Dermis blood vessel endothelial cell (primary cell): ENCODE measurements at regions not wholly inside any gene's neighbourhood (a gene's known extent, or its start where the extent isn't known, plus 50 kb on each side); places are given as distances from the start of the nearest gene placed in this dataset.

Experiments used
- DNase-seq: peaks from one replicate; pipeline ENCODE4 v3.0.0; 2010

DNA sequence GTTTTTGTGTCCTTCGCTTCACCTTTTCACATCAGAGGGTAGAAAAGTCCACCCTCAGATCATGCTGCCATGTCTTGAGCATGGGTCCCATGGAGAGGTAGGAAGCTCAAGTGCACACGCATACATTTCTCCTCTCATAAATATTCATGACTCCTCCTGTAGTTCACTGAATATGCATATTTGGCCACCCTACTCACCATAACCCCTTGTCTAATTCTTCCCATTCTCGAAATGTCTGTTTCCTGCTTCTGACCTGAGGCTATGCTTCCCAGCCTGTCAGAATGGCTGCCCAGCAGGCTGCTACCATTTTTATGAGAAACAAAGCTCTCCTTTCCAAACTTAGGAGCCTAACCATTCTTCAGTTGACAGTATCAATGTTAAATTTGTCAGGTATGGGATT is 86.5 kb downstream of the ADRA2C start:
- no peak for DNase-seq

GRCh38 chr4:3853388-3854035 is 87.3 kb downstream of the ADRA2C start:
- no peak for DNase-seq

DNA sequence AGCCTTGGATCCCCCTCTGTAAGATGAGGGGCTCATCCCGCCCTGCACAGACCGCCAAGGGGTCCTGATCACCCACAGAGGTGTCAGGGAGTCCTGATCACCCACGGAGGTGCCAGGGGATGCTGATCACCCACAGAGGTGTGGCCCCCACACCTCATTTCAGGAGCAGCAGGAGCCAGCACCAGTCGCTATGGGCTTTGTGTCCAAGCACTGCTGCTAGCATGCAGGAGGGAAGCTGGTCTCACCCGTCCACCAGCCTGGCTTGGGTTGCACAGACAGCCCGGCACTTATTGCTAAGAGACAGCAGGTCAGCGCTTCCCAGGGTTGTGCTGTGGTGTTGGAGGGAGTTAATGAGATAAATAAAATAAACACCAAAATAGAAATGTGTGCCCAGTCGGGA is 88.5 kb downstream of the ADRA2C start:
- DNase-seq: no peak

DNA sequence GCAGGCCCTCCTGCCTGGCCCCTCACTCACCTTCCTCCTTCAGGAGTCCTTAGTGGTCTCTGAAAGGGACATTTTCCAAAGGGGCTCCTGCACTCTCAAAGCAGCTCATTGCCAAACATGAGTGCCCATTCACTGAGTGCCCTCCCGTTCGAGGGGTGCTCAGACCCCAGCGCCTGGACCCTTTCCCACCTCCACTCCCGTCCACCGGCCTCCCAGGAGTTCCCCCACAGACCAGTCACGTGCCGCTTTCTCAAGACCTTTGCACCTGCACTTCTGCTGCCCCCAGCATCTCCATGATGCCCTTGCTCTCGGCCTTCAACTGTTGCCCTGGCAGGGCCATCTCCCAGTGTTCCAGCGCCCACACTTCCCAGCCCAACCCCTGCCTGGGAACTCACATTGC is 89.5 kb downstream of the ADRA2C start:
- no peak for DNase-seq

DNA sequence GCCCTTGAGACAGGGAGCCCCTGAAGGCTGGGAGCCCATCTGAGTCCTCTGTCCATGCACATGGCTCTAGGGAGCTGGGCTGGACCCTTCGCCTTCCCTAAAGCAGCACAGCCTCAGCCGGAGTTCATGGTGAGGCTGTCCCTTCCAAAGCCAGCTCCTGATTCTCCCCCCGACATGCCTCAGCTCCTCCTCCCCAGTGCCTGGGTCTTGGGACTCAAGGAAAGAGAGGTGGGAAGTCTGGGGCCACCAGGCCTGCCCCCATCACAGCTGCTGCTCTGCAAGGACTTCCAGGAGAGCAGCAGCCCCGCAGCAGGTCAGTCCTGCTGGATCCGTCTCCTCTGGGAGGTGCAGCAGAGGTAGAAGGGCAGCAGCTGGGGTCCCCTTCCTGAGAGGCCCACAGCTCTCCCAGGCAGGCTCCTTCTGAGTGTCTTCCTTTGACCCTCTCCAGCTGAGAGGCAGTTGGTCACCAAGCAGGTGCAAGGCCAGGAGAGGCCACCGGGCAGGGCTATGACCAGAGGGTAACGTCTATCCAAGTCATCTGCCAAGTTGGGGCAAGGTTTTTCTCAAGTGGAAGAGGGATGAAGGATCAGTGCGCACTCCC is 90.5 kb downstream of the ADRA2C start:
- DNase-seq: no peak

DNA sequence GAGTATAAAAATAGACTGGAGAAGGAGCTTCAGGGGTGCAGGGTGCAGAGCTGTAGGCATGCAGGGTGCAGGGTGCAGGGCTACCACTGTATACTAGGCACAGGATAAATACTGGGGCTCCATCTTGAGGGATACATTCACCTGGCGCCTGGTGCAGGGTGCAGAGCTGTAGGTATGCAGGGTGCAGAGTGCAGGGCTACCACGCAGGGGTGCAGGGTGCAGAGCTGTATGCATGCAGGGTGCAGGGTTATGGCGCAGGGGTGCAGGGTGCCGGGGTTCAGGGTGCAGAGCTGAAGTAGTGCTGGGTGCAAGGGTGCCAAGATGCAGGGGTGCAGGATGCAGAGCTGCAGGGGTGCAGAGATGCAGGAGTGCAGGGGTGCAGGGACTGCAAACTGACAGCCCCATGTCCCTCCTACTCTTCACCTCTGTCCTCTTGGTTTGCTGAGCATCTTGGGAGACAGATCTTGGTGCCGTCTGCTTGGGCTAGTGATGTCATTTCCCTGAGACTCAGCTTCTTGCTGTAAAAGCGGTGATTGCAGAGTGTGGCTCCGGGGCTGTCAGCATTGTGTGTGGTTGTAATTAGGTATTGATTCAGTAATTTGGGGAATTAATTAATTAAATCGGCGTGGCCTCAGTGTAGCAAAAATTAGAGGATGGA is 91.2 kb downstream of the ADRA2C start:
- no peak for DNase-seq

DNA sequence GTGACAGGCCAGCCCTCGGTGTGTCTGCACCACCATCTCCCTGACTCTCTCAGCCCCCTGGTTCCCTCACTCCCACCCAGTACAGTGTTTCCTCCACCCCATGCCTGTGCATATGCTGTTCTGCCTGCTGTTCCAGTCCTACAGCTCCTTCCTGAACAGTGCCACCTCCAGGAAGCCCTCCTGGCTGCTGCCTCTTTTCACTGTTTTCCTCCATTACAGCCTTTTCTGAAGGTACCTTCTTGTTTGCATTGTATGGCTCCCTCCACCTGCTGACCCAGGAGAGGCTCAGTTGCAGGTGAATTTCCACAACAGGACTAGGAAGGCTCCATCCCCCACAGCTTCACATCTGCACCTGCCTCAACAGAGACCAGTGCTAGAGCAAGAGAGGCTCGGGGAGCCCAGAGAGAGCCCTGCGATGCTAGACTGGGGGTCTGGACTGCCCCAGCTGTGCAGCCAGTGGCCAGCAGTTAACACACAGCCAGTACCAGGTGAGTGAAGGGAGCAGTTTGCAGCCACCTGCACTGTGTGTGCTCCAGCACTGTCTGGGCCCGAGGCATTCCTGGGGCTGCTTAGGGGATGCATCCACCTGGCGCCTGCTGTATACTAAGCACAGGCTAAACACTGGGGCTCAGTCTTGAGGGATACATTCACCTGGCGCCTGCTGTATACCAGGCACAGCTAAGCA is 92.0 kb downstream of the ADRA2C start:
- DNase-seq: no peak

GRCh38 chr4:3858765-3859388 is 92.7 kb downstream of the ADRA2C start:
- DNase-seq: no peak

DNA sequence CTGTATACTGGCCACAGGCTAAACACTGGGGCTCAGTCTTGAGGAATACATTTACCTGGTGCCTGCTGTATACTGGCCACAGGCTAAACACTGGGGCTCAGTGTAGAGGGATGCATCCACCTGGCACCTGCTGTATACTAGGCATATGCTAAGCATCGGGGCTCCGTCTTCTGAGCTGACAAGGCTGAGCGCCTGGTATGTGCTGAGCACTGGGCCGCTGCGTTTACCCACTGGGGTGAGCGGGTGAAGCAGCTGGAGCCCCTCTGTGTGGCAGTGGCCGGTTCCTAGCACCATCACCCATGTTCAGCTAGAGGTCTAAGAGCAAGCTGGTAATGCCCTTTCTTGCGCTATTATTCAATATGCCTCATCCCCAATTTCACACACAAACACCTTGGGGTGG is 93.4 kb downstream of the ADRA2C start:
- DNase-seq: no peak

DNA sequence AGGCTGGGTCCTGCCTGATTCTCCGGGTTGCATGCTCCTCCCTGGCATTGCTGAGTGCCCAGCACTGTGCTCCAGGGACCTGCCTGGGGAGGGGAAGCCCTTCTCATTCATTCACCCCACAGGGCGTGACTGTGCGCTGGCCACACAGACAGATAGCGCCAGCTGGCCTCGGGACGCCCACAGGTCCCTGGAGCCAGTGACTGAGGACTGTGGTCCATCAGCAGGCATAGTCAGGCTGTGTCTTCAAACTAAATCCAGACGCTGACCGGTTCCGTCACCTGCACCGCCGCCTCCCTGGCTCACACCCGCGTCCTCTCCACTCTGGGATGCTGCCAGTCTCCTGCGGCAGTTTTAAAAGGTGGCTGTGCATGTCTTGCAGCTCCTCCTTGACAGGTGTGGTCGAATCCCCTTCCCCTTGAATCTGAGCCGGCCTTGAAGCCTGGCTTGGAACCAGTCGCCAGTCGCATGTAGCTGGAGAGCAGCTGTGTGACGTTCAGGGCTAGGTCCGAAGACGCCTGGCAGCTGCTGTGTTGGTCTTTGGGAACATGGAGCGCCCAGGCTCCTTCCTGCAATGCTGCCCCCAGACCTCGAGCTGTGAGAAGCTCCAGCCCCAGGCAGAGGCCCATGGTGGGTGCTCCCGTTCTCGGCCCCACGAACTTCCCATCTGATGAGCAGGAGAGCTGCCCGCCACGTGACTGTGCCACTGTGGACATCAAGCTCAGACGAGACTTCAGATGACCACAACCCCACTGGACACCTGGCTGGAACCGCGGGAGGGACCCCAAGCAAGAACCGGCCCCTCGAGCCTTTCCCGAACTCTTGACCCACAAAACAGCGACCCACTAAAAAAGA is 94.1 kb downstream of the ADRA2C start:
- DNase-seq: no peak

DNA sequence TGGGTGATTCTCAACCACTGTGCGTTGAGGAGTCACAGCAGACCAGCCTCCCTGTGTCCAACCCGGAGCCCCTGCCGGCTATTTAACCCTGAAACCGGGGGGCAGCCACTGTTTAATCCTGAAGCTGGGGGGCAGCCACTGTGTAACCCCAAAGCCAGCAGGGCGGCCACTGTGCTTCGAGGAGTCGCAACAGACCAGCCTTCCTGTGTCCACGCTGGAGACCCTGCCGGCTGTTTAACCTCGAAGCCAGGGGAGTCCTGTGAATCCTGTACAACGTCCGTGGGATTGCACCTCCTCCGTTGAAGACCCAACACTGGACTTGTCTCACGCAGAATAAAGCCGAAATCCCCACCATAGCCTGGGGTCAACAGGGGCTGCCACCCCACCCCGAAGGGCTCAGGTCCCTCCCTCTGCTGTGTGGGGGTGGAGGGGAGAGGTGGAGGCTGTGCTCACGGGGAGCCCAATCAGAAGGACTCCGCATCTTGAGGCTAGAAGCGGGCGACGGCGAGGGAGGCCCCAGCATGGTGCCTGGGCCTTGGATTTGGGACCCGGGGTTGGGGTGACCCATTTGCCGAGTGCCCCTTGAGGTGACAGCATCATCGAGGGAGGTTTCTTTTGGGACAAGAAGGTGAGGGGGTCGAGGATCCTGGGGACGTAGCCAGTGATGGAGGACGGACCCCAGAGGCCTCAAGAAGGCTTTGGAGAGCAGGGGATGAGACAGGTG is 94.9 kb downstream of the ADRA2C start:
- no peak for DNase-seq

DNA sequence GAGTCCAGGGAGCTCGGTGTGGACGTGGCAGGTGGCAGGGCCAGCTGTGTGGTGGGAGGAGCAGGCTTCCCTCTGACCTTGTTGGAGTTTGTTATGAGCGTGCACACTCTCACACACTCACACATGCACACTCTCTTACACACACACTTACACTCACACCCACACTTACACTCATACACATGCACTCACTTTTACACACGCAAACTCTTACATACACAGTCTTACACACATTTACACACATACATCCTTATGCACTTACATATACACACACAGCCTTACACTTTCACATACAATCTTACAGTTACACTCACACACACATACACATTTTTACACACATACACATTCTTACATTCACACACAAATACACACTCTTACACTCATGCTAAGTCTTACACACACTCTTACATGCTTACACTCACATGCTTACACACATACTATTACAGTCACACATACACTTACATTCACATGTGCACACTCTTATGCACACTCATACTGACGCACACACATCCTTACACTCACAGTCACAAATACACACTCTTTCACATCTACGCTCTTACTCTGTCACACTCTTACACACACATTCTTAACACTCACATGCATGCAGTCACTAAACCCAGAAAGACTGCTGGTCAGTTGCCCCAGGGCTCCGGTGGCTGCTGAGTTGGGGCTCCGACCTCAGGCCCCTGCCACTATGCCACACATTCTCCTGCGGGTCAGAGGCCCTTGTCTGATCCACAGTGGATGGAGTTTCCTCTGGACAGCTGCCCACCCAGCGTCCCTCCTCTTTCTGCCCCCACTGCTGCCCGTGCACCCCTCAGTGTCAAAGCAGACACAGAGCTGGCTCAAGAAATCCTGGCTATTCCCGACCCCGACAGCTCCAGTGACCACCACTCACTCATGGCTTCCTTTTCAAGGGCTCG is 95.8 kb downstream of the ADRA2C start:
- DNase-seq: peak; percentile 10

GRCh38 chr4:3862640-3863420 is 96.6 kb downstream of the ADRA2C start:
- DNase-seq: peak; percentile 95

DNA sequence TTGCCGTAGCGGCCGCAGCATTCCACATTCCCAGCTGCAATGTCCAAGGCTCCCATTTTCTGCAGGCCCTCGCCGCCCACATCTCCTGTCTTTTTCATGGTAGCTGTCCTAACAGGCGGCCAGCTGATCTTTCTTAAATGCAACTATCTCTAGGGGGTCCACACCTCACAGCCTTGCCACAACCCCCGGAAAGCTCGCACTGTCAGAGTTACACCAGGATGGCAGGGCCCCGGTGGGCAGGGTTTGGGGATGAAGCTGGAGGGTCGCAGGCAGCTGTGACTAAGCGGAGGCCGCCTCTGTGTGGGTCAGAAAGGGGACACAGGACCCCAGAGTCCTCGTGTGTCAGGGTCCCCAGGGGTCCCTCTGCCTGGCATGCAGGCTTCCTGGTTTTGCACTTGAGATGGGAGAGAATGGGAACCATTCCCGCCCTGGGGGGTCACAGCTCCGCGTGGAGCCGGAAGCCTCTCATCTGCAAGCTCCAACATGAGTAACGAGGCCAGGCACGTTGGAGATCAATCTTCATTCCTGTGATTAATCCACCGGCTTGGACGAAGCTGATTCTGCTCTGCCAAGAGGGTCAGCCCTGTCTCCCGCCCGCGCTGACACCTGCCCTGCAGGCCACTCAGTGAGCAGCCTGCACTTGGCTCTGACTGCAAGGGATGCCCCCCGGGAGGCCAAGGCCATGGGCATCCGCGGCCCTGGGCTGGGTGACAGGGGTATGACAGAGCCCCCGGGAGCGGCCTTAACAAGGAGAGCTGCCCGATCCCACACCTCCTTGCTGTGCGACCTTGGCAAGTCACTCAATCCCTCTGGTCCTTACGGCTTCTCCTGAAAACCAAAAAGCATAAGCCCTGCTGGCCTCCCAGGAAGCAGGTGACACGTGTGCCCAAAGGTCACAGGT is 97.9 kb downstream of the ADRA2C start:
- no peak for DNase-seq

DNA sequence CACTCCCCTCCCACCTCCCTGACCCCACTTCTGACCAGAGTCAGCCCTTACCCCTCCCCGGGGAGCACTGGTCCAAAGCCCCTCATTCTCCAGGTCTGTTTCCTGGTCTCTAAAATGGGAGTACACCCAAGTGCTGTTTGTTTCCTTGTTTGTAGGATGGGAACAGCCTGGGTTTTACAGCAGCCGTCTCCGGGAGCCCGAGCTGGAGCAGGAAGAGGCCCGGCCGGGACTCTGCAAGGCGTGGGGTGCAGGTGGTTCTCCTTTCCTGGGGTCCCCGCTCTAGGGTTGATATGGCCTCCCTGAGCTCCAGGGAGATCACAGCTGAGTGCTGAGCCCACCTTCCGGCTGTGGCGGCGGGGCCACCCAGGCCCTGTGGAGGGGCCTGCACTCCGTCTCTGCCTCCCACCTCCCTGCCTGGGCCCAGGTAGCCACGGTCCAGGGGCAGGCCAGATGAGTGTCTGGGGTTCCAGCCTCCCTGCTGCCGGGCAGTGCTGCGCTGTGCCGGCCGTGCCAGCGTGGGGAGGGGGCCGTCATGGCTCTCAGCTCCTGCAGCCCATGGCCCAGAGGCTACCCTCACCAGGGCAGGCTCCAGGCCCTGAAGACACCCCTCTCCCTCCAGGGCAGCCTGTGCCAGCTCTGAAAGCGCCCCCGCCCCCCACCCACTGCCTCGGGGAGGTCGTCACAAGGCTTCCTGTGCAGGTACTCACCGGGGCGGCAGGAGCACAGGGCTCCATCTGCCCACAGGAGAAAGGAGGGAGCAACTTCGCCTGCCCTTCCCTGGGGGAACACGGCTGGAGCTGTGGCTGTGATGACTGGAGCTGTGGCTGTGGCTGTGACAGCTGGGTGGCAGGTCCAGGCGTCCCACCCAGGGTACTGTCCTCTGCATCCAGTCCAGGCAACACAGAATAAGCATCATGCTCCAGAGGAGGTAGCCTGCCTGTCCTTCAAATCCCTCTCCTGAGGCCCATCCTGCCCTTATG is 98.8 kb downstream of the ADRA2C start:
- no peak for DNase-seq

- no peak for DNase-seq
These were observed 100.0 kb downstream of the ADRA2C start for GRCh38 chr4:3865986-3866812.

DNA sequence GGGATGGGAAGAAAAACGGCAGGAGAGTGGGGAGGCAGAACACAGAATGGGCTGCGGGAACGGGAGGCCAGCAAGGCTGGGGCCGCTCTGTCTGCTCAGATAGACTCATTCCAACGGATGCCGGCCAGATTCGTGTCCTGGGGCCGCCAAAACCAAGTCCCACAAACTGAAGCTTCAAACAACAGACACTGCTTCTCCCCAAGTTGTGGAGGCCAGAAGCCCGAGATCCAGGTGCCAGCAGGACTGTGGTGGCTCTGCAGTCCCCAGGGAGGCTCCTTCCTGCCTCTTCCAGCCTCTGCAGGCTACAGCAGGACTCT is 100.6 kb downstream of the ADRA2C start:
- DNase-seq: no peak
